ENCODE measurements at regions not wholly inside any gene's neighbourhood (a gene's known extent, or its start where the extent isn't known, plus 50 kb on each side); places are given as distances from the start of the nearest gene placed in this dataset.
"Not testable (repeated sequence)": the region's sequence is repeated elsewhere in the genome, so short reads cannot be mapped to it uniquely, and the experiment has no call there.

GRCh38 chr12:46667551-46667950 is 158.2 kb downstream of the SLC38A4 start:
- DNase-seq, result no peak

DNA sequence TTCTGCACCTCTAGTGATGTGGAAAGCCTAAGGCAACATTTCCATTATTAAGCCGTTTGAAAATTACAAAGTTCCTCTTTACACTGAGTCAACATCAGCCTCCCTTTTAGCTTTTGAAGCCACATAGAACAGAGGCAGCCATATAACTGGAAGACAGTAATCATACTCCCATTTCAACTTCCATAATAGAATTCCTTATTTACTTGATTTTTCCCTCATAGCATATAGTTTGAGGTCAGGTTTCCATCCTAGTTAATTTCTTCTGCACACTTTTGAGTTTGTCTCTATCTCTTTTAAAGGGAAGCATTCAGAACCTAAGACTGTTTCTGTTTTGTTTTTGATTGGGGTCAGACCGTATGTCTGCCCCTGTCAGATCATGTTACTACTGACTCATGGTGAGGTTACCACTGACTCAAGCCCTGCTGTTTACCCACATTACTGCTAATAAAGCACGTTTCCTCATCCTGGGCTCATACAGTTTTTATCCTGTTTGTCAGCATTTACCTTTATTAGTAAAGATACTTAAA is 161.0 kb downstream of the SLC38A4 start:
- peak; percentile 5 for DNase-seq

- DNase-seq, result no peak
These were observed 162.5 kb downstream of the SLC38A4 start for GRCh38 chr12:46663318-46663717.

DNA sequence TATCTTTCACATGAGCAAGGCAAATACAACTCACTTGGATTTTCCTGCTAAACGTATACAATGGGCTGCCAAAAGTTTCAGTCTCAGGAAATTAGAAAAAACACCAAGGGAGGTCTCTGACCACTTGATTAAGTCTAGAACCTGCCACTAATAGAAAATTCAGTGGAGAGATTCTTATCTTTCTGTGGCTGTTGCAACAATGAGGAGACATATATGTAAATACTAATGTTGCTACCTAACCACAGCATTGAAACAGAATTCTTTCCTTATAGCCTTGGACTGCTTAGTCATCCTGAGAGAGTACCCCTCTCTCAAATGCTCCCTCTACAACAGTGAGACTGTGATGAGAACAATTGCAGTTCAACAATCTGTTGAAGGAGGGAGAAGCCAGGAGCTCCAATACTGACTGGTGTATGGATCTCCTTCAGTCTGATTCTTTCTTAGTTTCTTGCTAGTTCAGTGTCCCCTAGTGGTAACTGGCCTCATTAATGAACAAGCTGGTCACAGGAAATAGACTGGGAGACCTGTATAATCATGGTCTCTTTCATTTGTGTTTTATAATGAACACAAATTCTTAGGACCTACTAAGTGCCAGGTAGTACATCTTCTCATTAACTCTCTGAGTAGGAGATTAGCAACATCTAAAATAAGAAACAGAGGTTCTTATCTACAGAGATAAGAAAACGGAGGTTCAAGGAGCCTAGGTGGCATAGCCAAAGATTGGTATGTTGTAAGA is 164.5 kb downstream of the SLC38A4 start:
- peak; percentile 19 for DNase-seq

GRCh38 chr12:46660719-46661109 is 165.1 kb downstream of the SLC38A4 start:
- DNase-seq, result no peak

DNA sequence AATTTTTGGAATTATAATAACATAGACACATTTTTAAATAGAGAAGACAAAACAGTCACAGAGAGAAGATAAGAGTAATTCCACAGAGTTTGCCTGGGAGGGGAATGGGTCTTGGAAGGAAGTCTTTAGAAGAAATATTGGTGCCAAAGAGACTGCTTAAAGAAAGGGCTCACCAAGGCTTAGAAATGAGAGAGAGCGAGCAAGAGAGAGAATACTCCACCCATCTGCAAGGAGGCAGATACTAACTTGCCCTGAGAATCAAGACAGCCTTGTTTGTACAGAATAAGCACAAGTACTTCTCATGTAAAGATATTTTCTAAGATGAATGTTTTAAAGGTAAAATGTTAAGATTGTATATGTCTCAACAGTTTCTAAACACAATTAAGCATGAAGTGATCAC is 165.5 kb downstream of the SLC38A4 start:
- no peak for DNase-seq

DNA sequence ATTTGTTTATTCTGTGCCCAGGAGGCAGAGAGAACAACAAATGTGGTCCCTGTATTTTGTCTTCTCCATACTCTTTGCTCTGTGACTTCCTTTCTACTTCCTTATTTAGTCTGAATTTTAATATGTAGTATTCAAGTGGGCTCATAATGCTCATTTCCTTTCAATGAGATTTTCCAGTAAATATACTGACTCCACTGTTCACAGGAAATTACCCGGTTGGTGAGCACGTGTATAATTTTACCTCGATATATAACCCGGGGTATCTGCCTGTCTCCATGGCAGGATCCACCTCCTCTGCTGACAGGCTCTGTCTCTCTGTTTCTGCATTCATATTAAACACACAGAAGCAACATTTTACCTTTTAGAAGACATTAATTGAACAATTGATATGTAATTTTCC is 166.0 kb downstream of the SLC38A4 start:
- DNase-seq, result no peak

- DNase-seq, result no peak
These were observed 166.7 kb downstream of the SLC38A4 start for GRCh38 chr12:46659032-46659650.

- DNase-seq, result no peak
These were observed 168.1 kb downstream of the SLC38A4 start for GRCh38 chr12:46657453-46658411.

DNA sequence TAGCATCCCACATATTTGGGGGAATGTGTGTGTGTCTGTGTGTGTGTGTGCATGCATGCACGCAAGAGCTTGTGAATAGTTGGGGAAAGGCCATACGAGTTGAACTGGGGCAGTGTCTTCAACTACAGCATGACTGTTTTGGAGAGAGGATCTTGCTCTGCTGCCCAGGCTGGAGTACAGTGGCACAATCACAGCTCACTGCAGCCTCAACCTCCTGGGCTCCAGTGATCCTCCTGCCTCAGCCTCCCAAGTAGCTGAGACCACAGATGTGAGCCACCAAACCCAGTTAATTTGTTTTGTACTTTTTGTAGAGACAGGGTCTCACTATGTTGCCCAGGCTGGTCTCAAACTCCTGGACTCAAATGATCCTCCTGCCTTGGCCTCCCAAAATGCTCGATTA is 169.8 kb downstream of the SLC38A4 start:
- not testable (repeated sequence) for DNase-seq

GRCh38 chr12:46653311-46653710 is 172.5 kb downstream of the SLC38A4 start:
- DNase-seq, result no peak

DNA sequence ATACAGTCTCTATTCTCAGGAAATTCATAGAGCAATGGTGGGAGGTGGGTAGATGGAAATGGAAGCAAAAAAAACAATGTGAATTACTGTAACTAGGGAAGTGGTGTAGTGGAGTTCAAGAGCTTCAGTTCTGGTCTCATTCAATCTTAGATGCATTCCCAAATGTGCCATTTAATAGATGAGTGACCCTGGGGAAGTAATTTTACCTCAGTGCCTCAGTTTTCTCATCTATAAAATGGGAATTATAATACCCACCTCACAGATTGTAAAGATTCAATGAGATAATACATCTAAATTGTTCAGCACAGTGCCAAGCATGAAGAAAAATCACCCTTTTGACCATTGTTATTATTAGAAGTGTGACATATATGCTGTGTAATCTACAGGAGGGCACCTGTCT is 173.1 kb downstream of the SLC38A4 start:
- DNase-seq, result no peak

GRCh38 chr12:46650688-46651087 is 175.1 kb downstream of the SLC38A4 start:
- no peak for DNase-seq

DNA sequence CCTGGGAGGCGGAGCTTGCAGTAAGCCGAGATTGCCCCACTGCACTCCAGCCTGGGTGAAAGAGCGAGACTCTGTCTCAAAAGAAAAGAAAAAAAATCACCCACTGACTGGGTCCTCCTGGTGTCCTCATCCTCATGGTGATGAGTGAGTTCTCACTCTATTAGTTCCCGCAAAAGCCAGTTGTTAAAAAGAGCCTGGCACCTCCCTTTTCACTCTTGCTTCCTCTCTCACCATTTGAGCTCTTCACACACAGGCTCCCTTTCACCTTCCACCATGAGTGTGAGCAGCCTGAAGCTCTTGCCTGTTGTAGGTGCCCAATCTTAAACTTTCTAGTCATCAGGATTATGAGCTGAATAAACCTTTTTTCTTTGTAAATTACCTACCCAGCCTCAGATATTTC is 176.4 kb downstream of the SLC38A4 start:
- DNase-seq, result no peak

DNA sequence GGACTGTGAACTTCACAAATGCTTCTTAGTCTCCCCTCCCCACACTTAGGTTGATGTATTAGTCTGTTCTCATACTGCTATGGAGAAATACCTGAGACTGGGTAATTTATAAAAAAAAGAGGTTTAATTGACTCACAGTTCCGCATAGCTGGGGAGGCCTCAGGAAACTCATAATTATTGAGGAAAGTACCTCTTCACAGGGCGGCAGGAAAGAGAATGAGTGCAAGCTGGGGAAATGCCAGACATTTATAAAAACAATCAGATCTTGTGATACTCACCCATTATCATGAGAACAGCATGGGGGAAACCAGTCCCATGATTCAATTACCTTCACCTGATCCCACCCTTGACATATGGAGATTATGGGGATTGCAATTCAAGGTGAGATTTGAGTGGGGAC is 178.8 kb downstream of the SLC38A4 start:
- DNase-seq, result no peak

DNA sequence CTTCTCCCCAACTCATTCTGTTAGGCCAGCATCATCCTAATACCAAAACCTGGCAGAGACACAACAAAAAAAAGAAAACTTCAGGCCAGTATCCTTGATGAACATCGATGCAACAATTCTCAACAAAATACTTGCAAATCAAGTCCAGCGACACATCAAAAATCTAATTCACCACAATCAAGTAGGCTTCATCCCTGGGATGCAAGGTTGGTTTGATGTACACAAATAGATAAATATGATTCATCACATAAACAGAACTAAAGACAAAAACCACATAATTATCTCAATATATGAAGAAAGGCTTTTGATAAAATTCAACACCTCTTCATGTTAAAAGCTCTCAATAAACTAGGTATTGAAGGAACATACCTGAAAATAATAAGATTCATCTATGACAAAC is 184.1 kb downstream of the SLC38A4 start:
- DNase-seq, result not testable (repeated sequence)

DNA sequence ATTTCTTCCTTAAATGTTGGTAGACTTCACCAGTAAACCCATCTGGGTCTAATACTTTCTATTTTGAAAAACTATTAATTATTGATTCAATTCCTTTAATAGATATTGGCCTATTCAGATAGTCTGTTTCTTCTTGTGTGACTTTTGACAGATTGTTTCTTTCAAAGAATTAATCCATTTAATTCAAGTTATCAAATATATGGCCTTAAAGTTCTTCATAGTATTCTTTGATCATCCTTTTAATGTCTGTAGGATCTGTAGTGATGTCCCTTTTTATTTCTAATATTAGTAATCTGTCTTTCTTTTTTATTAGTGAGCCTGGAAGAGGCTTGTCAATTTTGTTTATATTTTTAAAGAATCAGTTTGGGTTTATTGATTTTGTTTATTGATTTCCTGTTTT is 190.0 kb downstream of the SLC38A4 start:
- no peak for DNase-seq

DNA sequence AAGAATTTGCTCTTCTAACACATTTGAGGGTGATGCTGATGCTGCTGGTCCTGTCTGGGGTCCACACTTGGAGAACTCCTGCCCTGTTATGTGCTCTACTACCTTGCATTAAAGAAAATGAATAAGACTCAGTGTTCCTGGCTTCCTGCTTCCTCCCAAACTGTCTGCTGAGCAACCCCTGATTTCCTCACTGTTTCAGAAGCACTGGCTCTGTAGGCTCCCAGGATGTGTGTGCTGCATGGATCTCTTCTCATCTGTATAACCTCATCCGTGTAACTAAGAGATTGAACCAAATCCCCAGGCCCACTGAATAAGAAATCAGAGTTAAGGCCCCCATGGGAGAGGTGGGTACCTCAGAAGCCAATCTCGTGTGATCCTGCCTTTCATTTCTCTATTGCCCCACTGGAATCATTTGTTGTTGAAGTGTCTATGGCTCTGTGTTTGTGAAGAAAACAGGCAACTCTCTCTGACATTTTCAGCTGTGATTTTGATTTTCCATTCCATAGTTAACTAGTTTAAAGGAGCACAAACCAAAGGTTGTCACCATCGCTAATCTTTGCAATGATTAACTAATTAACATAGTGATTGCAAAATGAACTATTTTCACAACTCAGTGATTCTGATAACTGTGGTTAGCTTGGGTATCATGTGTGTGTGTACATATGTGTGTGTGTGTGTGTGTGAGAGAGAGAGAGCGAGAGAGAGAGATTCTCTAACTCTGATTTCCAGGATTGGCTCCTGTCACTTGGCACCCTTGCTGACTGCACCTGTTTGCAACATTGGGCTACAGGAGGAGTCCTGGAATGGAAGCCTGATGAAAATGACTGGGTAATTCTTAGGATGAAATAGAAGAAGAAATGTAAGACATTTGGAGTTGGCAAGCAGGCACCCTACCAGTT is 196.2 kb downstream of the SLC38A4 start:
- DNase-seq, result no peak

DNA sequence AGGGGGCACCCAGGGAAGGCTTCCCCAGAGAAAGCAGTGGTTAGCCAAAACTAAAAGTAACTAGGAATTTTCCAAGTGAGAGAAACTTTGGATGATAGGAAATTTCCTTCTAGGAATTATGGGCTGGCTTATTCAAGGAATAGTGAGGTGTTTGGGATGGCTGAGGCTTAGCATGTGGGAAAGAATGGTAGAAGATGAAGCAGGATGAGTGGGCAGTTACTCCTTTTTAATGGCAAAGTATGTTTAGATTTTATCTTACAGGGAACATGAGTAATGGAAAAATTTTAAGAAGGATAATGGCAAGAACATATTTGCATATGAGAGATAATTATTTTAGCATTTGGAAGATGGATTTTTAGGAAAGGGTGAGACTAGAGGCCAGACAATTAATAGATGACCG is 197.6 kb downstream of the SLC38A4 start:
- DNase-seq, result no peak

- DNase-seq, result no peak
These were observed 198.1 kb downstream of the SLC38A4 start for GRCh38 chr12:46627686-46628085.

- not testable (repeated sequence) for DNase-seq
These were observed 206.3 kb downstream of the SLC38A4 start for GRCh38 chr12:46619474-46619873.

DNA sequence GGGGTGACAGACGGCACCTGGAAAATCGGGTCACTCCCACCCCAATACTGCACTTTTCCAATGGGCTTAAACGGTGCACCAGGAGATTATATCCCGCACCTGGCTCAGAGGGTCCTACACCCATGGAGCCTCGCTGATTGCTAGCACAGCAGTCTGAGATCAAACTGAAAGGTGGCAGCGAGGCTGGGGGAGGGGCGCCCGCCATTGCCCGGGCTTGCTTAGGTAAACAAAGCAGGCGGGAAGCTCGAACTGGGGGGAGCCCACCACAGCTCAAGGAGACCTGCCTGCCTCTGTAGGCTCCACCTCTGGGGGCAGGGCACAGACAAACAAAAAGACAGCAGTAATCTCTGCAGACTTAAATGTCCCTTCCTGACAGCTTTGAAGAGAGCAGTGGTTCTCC is 208.1 kb downstream of the SLC38A4 start:
- not testable (repeated sequence) for DNase-seq

All from NCI-H2029 treated with DMSO at 0.1 percent for 48 hours (cell line).